Natural killer cell (primary cell): ENCODE measurements at regions not wholly inside any gene's neighbourhood (a gene's known extent, or its start where the extent isn't known, plus 50 kb on each side); places are given as distances from the start of the nearest gene placed in this dataset.

ENCODE experiments used
- ATAC-seq, 3 donors: fragments of 150-1000 bp in 2 of 3; fragments of 200-7000 bp in 1 of 3; cut with Tn5 transposase; 1 replicate in 1 of 3; 2 replicates in 2 of 3; pipeline ENCODE4 v1.10.0; 2021; ENCODE audit warnings: mild to moderate bottlenecking in 2 of 3, moderate library complexity in 2 of 3
- DNase-seq, 2 donors: peaks; one replicate each; pipeline versions ENCODE4 v3.0.0 to v3.0.0-alpha.2; 2013 to 2021; ENCODE audit warnings: mixed read lengths in 1 of 2
- H3K27ac ChIP-seq: one replicate; pipeline ENCODE4 v1.5.1; 2013; ENCODE audit warnings: mild to moderate bottlenecking, low read length
- H3K27me3 ChIP-seq: one replicate; pipeline ENCODE4 v1.6.1; 2013; ENCODE audit warnings: low read length; ENCODE audit not compliant: control insufficient read depth, insufficient read depth
- H3K36me3 ChIP-seq: one replicate; pipeline ENCODE4 v1.6.1; 2013; ENCODE audit warnings: low read length; ENCODE audit not compliant: control insufficient read depth, insufficient read depth
- H3K4me1 ChIP-seq: one replicate; pipeline ENCODE4 v1.6.1; 2013; ENCODE audit warnings: low read length; ENCODE audit not compliant: control insufficient read depth, insufficient read depth
- H3K4me3 ChIP-seq: one replicate; pipeline ENCODE4 v1.5.1; 2013; ENCODE audit warnings: low read length
- H3K9me3 ChIP-seq: one replicate; pipeline ENCODE4 v1.6.1; 2013; ENCODE audit warnings: low read length; ENCODE audit not compliant: control insufficient read depth, insufficient read depth
- H3K27ac Mint-ChIP-seq, 2 donors: one replicate each; pipeline ENCODE4 v1.8.0; 2022; ENCODE audit warnings: mild to moderate bottlenecking in 2 of 2, mixed read lengths in 2 of 2, moderate library complexity in 1 of 2
- H3K27me3 Mint-ChIP-seq, 2 donors: one replicate each; pipeline ENCODE4 v1.8.0; 2022; ENCODE audit warnings: low read depth in 2 of 2, mixed read lengths in 2 of 2
- H3K36me3 Mint-ChIP-seq: one replicate; pipeline ENCODE4 v1.8.0; 2022; ENCODE audit warnings: mixed read lengths
- H3K4me1 Mint-ChIP-seq, 2 donors: one replicate each; pipeline ENCODE4 v1.8.0; 2022; ENCODE audit warnings: mixed read lengths in 2 of 2
- H3K4me3 Mint-ChIP-seq: one replicate; pipeline ENCODE4 v1.8.0; 2022; ENCODE audit warnings: mild to moderate bottlenecking, moderate library complexity, mixed read lengths
- H3K9me3 Mint-ChIP-seq, 2 donors: one replicate each; pipeline ENCODE4 v1.8.0; 2022; ENCODE audit warnings: mixed read lengths in 2 of 2
- CTCF ChIP-seq: fragments of 200-600 bp; IDR thresholded peaks from one replicate; pipeline ENCODE4 v1.8.0; 2022; ENCODE audit warnings: antibody characterized with exemption
- WGBS: methylation state at CpG from one replicate; pipeline ENCODE4 v1.1.7; 2013; ENCODE audit warnings: missing lambda C conversion rate; ENCODE audit not compliant: insufficient coverage; 5-methylcytosine and 5-hydroxymethylcytosine counted together
- intact Hi-C: fragments of 100-400 bp; cut with micrococcal nuclease; formaldehyde crosslinking; loops from one replicate; pipeline ENCODE4 v1.14.2; 2022

DNA sequence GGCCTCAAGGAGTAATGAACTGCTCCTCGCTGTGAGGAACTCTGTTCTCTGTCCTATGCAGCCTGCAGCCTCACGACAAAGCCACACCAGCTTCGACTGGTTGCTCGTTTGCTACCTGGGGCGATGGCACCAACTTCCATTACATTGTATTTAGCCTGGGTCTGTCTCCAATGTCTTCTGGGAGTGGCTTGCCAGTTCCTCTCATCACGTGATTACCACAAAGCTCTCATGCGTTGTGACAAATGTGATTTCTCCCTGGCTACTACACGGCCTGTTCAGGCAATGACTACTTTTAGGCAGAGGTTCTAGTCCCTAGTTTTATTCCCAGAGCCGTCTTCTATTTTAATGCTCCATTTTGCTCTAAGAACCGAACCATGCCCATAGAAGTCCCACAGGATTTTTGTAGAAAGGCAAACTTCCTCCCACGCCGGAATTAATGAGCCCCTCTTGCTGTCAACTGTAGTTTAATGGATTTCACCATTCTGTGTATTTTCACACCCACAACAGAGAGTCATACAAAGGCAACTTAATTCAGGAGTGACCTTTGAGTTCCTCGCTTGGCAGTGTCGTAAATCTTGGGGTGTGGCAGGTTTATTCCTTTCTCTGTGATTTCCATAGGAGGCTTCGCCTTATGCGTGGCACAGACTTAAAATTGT is 351.9 kb downstream of the EFNB2 start:
- DNase-seq (no peak), ATAC-seq (no peak)
- H3K27me3 Mint-ChIP-seq, result no peaks in the 10 kb centered on the region
- H3K9me3 Mint-ChIP-seq, result peaks cover 10 to 14% of the 10 kb centered on the region in 2 donors
- H3K4me3 Mint-ChIP-seq, result no peak overlapping the region
- intact Hi-C loops, result no loop called here
- no peak overlapping the region for H3K27ac Mint-ChIP-seq
- no peaks in the 10 kb centered on the region for H3K36me3 ChIP-seq
- WGBS, result 90% methylated on average over 16 of the region's 16 CpGs
- no peak overlapping the region for H3K27ac ChIP-seq
- H3K9me3 ChIP-seq, result no peaks in the 10 kb centered on the region
- TF ChIP-seq CTCF, result no peak
- H3K36me3 Mint-ChIP-seq, result no peaks in the 10 kb centered on the region
- no peaks in the 10 kb centered on the region for H3K4me1 ChIP-seq
- H3K4me3 ChIP-seq, result no peak overlapping the region
- H3K27me3 ChIP-seq, result no peaks in the 10 kb centered on the region
- no peaks in the 10 kb centered on the region for H3K4me1 Mint-ChIP-seq

DNA sequence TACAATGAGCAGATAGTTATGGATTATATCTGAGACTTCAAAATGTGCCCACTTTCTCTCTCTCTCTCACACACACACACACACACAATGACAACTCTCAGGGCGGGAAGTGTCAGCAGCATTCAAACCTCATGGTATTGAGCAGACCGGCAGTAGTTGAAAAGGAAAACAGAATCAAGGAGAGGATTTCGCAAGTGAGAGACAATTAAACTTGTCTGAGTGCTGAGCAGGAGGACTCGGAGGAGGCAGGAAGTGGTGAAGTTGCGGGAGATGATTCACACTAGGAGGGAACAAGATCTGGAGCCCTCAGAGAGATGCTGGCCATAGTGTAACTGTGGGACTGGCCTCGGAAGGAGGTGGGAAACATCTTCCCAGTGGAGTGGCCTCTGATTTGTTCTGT is 353.1 kb downstream of the EFNB2 start:
- no peak for ATAC-seq
- peaks cover 10 to 17% of the 10 kb centered on the region in 2 donors for H3K9me3 Mint-ChIP-seq
- H3K27me3 Mint-ChIP-seq, result no peaks in the 10 kb centered on the region

GRCh38 chr13:106178816-106179215 is 356.6 kb downstream of the EFNB2 start:
- intact Hi-C loops, result no loop called here
- DNase-seq (no peak), ATAC-seq (no peak)
- 61% methylated on average over 3 of the region's 3 CpGs for WGBS
- TF ChIP-seq CTCF, result no peak
- no peaks in the 10 kb centered on the region for H3K36me3 Mint-ChIP-seq
- Histone ChIP-seq H3K36me3 (no peaks in the 10 kb centered on the region), H3K4me3 (no peak overlapping the region), H3K9me3 (no peaks in the 10 kb centered on the region), H3K27me3 (no peaks in the 10 kb centered on the region), H3K27ac (no peak overlapping the region), H3K4me1 (no peaks in the 10 kb centered on the region)
- peaks cover 6 to 10% of the 10 kb centered on the region in 2 donors for H3K9me3 Mint-ChIP-seq
- no peak overlapping the region for H3K27ac Mint-ChIP-seq
- no peak overlapping the region for H3K4me3 Mint-ChIP-seq
- H3K4me1 Mint-ChIP-seq, result no peaks in the 10 kb centered on the region
- H3K27me3 Mint-ChIP-seq, result no peaks in the 10 kb centered on the region

More for the DNA sequence above, 353.1 kb downstream of the EFNB2 start:
- TF ChIP-seq CTCF, result no peak
- Histone ChIP-seq H3K4me1 (no peaks in the 10 kb centered on the region), H3K9me3 (no peaks in the 10 kb centered on the region), H3K27ac (no peak overlapping the region), H3K27me3 (no peaks in the 10 kb centered on the region), H3K4me3 (no peak overlapping the region), H3K36me3 (no peaks in the 10 kb centered on the region)
- no peak for DNase-seq
- 56% methylated on average over 6 of the region's 6 CpGs for WGBS
- no peak overlapping the region for H3K27ac Mint-ChIP-seq
- intact Hi-C loops, result no loop called here
- no peaks in the 10 kb centered on the region for H3K36me3 Mint-ChIP-seq
- H3K4me3 Mint-ChIP-seq, result no peak overlapping the region
- no peaks in the 10 kb centered on the region for H3K4me1 Mint-ChIP-seq

DNA sequence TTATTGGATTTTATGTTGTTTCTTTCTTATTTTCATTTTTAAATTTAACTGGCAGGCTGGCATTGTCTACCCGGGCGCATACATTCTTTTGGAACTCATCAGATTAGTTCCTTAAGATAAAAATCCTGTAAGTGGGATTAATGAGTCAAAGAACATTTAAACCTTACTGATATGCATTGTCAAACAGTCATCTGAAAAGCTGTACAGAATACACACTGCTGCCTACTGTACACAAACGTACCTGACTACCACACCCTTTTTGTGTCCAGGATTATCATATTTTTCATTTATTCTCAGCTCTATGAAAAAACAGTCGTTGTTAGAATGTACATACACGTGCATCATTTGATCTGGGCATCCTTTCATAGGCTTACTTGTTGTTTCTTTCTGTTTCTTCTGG is 358.3 kb downstream of the EFNB2 start:
- 79% methylated on average over 3 of the region's 5 CpGs for WGBS
- H3K4me1 Mint-ChIP-seq, result no peaks in the 10 kb centered on the region
- no peak overlapping the region for H3K27ac ChIP-seq
- H3K27me3 ChIP-seq, result no peaks in the 10 kb centered on the region
- H3K4me3 Mint-ChIP-seq, result no peak overlapping the region
- H3K36me3 Mint-ChIP-seq, result no peaks in the 10 kb centered on the region
- peaks cover 3 to 8% of the 10 kb centered on the region in 2 donors for H3K9me3 Mint-ChIP-seq
- TF ChIP-seq CTCF, result no peak
- no peak for ATAC-seq
- no peak overlapping the region for H3K27ac Mint-ChIP-seq
- DNase-seq, result no peak
- no peaks in the 10 kb centered on the region for H3K4me1 ChIP-seq
- no peak overlapping the region for H3K4me3 ChIP-seq
- intact Hi-C loops, result no loop called here
- H3K36me3 ChIP-seq, result no peaks in the 10 kb centered on the region
- H3K9me3 ChIP-seq, result no peaks in the 10 kb centered on the region
- no peaks in the 10 kb centered on the region for H3K27me3 Mint-ChIP-seq
